D721Med (cell line): ENCODE measurements at regions not wholly inside any gene's neighbourhood (a gene's known extent, or its start where the extent isn't known, plus 50 kb on each side); places are given as distances from the start of the nearest gene placed in this dataset.

Experiments used
- DNase-seq: peaks from one replicate; pipeline ENCODE4 v3.0.0; 2011; ENCODE audit warnings: low spot score; ENCODE audit not compliant: insufficient read length
- FAIRE-seq: peaks from 2 replicates; lab custom pipeline; 2011; peaks lifted over from hg19 to GRCh38; lab: Jason Lieb, UNC
- TF ChIP-seq, protein P1 (sequence below): IDR thresholded peaks from 2 replicates; pipeline ENCODE4 v1.5.1; 2012; ENCODE audit warnings: mild to moderate bottlenecking, control low read depth; ENCODE audit not compliant: insufficient read depth; ENCODE audit errors: missing control alignments

DNA sequence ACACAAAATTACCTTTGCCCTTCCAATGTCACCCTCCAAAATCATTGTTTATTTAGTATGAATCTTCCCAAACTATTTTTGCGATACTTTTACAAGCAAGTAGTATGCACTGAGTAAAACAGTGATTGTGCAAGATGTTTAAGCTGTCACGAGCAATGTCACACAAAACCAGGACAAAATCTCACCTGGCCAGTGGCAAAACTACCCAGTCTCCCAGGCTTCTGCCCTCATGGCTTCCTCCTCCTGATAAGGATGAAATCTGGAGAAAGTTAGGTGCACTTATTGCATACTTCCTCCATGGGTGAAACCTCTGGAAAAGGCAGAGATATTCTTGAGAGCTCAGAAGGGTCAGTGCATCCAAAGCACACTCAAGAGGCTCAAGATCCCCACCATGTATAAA is 500.8 kb downstream of the IRS2 start:
- DNase-seq (no peak), FAIRE-seq (no peak)
- TF ChIP-seq, protein P1, sequence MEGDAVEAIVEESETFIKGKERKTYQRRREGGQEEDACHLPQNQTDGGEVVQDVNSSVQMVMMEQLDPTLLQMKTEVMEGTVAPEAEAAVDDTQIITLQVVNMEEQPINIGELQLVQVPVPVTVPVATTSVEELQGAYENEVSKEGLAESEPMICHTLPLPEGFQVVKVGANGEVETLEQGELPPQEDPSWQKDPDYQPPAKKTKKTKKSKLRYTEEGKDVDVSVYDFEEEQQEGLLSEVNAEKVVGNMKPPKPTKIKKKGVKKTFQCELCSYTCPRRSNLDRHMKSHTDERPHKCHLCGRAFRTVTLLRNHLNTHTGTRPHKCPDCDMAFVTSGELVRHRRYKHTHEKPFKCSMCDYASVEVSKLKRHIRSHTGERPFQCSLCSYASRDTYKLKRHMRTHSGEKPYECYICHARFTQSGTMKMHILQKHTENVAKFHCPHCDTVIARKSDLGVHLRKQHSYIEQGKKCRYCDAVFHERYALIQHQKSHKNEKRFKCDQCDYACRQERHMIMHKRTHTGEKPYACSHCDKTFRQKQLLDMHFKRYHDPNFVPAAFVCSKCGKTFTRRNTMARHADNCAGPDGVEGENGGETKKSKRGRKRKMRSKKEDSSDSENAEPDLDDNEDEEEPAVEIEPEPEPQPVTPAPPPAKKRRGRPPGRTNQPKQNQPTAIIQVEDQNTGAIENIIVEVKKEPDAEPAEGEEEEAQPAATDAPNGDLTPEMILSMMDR, result no peak

DNA sequence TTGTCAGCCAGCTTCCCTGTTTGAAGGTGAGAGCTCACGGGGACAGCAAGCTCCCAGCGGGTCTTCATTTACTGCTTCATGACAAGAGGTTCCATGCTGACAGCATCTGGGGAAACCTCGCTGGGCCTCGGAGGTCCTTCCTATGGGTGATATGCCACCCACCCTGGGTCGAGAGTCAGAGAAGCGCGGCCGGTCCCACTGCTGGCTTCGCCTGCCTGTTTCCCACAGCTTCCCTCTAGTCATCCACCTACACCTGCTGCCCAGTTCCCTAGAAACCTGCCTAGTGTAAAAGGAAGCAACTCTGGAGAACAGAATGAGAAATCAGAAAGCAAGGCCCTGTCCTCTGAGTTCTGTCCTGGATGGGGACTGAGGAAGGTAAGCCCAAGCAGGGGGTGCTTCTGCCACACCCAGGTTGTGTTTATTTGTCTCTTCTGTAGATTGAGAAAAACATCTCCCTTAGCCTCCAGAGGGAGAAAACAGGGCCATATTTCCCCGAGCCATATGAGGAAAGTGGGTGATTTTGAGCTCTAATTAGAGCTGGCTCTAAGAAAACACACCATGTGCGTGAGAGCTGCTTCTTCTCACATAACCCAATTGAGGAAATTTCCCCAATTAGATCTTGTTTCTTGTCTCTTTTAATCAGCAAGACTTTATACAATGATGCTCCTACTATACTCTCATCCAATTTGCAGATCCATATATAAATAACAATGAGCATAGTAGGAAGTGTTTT is 504.3 kb downstream of the IRS2 start:
- FAIRE-seq (no peak), DNase-seq (no peak)
- TF ChIP-seq, protein P1, result no peak

DNA sequence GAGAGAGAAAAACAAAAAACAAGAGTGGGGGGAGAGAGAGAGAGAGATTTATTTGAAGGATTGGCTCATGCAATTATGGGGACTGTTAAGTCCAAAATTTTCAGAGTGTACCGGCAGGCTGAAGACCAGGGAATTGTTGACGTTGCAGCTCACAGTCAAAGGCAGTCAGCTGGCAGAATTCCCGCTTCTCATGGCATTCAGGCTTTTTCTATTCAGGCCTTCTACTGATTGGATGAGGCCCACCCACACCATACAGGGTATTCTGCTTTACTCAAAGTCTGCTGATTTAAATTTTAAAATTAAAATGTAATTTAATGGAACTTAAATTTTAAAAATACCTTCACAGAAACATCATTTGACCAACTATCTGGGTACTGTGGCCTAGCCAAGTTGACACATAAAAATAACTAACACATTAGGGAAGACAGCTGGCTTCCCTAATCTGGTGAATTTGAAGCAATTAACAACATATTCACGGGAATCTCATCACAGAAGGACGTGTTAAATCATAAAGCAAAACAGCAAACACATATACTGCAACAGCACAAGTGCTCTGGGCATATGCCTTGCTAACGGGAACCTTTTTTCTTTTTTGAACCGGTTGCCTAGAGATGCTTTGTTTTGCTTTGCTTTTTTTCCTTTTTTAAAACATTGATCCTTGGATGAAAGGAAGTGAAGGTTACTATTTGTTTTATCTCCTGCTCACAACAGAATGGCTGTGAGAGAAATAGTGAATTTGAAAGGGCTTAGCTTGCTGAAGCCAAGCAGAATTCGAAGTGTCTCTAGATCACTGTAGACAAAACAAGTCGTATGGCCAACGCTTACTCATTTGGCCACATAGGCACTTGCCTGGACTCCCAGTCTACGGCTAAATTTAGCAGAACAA is 505.1 kb downstream of the IRS2 start:
- TF ChIP-seq, protein P1, result no peak
- no peak for DNase-seq

DNA sequence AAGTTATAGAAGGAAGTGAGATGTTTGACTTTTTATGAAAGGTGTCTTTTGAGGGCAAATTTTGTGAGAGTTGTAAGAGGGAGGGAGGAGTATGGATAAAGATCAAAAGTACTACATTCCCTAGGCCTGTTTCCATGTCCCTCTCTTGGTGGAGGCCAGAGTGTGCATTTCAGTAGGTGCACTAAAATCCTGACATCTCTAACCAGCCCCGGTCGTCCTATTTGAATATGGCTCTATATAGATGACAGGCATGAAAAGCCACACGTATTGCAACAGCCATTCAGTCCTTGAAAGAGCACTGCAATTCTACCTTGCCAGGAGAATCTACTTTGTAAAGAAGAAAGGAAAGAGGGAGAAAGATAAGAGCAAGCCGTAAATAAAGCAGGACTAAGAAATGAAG is 510.1 kb downstream of the IRS2 start:
- no peak for DNase-seq
- TF ChIP-seq, protein P1, result no peak
- FAIRE-seq, result no peak

More for the DNA sequence above, 505.1 kb downstream of the IRS2 start:
- no peak for FAIRE-seq

DNA sequence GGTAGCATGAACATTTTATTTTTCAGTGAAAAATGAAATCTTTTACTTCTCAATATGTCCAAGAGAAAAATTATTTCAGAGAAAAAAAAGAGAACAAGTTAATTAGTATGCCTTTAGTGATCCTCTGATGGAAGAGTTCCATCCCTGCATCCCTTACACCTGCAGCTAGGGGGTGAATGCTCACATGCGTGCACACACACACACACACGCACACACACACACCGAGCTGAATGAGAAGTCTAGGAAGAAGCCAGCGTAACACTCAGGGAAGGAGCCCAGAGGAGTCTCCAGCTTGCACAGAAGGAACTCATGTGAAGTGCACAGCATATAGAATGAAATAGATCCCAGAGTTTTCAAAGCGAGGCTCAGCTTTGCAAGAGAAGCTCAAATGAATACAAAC is 510.5 kb downstream of the IRS2 start:
- FAIRE-seq (no peak), DNase-seq (no peak)
- TF ChIP-seq, protein P1, result no peak

DNA sequence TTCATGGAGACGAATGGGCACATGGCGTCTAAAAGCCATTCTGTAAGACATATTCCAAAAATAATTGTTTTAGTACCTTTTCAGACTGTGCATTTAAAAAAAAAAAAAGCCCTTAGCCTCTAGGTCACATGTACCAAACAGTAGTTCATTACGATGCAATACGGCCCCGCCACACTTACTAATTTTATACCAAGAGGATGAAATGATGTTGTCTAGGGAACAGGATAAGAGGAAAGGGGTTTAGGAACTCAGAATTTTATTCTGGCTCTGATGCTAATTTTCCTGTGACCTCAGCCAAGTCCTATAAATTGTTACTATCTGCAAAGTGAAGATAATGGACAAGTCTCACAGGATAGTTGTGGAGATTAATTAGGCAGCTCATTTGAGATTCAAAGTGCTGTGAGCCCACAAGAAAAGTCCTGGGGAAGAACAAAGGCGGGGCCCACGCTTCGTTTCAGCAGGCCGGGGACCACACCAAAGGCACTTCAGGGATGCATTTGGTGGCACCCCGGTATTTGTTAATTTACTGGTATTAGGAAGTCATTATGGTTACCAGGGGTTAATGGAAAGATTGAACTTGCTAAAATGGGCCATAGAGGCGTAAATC is 511.1 kb downstream of the IRS2 start:
- no peak for FAIRE-seq
- TF ChIP-seq, protein P1, result no peak
- DNase-seq, result no peak
